Subcutaneous abdominal adipose tissue (tissue), 5 donors: ENCODE measurements at regions not wholly inside any gene's neighbourhood (a gene's known extent, or its start where the extent isn't known, plus 50 kb on each side); places are given as distances from the start of the nearest gene placed in this dataset.

ENCODE experiments used
- H3K27ac ChIP-seq: one replicate; pipeline ENCODE4 v1.7.0; 2013; ENCODE audit warnings: low read depth, mild to moderate bottlenecking, inconsistent platforms, low read length, moderate library complexity
- H3K27me3 ChIP-seq, 5 donors: one replicate each; pipeline ENCODE4 v1.7.0; 2013; ENCODE audit warnings: low read length in 5 of 5, inconsistent platforms in 1 of 5; ENCODE audit not compliant: control insufficient read depth in 5 of 5, insufficient read depth in 4 of 5
- H3K36me3 ChIP-seq, 5 donors: one replicate each; pipeline ENCODE4 v1.7.0; 2013; ENCODE audit warnings: low read length in 5 of 5; ENCODE audit not compliant: control insufficient read depth in 5 of 5, insufficient read depth in 5 of 5
- H3K4me1 ChIP-seq, 5 donors: one replicate each; pipeline ENCODE4 v1.7.0; 2013; ENCODE audit warnings: low read length in 5 of 5, mild to moderate bottlenecking in 3 of 5, moderate library complexity in 1 of 5; ENCODE audit not compliant: control insufficient read depth in 5 of 5, insufficient read depth in 5 of 5
- H3K4me3 ChIP-seq, 5 donors: one replicate each; pipeline ENCODE4 v1.7.0; 2013; ENCODE audit warnings: low read length in 5 of 5, low read depth in 1 of 5
- H3K9ac ChIP-seq, 5 donors: one replicate each; pipeline ENCODE4 v1.7.0; 2013; ENCODE audit warnings: low read length in 5 of 5, mild to moderate bottlenecking in 4 of 5, moderate library complexity in 3 of 5
- H3K9me3 ChIP-seq, 5 donors: one replicate each; pipeline ENCODE4 v1.7.0; 2013; ENCODE audit warnings: low read length in 5 of 5; ENCODE audit not compliant: control insufficient read depth in 5 of 5
- donor health status: healthy.
- donor health status: healthy.
- donor health status: healthy.
- donor health status: healthy.
- donor health status: healthy.

- no peak overlapping the region for H3K4me3 ChIP-seq
- H3K36me3 ChIP-seq = no peaks in the 10 kb centered on the region
- H3K9me3 ChIP-seq = no peaks in the 10 kb centered on the region
- H3K27ac ChIP-seq = no peak overlapping the region
- H3K9ac ChIP-seq = no peak overlapping the region
- no peaks in the 10 kb centered on the region for H3K4me1 ChIP-seq
- H3K27me3 ChIP-seq = no peaks in the 10 kb centered on the region
Observed at GRCh38 chr16:63200940-63201339, 1164.7 kb upstream of the CDH8 start.

- Histone ChIP-seq H3K4me1 (no peaks in the 10 kb centered on the region), H3K27me3 (no peaks in the 10 kb centered on the region), H3K4me3 (no peak overlapping the region), H3K27ac (no peak overlapping the region), H3K9ac (no peak overlapping the region), H3K36me3 (no peaks in the 10 kb centered on the region), H3K9me3 (no peaks in the 10 kb centered on the region)
Observed at GRCh38 chr16:63195336-63195735, 1159.1 kb upstream of the CDH8 start.

- Histone ChIP-seq H3K4me1 (no peaks in the 10 kb centered on the region), H3K4me3 (no peak overlapping the region), H3K9ac (no peak overlapping the region), H3K27ac (no peak overlapping the region), H3K27me3 (no peaks in the 10 kb centered on the region), H3K36me3 (no peaks in the 10 kb centered on the region), H3K9me3 (no peaks in the 10 kb centered on the region)
Observed at GRCh38 chr16:63192980-63193379, 1156.7 kb upstream of the CDH8 start.

DNA sequence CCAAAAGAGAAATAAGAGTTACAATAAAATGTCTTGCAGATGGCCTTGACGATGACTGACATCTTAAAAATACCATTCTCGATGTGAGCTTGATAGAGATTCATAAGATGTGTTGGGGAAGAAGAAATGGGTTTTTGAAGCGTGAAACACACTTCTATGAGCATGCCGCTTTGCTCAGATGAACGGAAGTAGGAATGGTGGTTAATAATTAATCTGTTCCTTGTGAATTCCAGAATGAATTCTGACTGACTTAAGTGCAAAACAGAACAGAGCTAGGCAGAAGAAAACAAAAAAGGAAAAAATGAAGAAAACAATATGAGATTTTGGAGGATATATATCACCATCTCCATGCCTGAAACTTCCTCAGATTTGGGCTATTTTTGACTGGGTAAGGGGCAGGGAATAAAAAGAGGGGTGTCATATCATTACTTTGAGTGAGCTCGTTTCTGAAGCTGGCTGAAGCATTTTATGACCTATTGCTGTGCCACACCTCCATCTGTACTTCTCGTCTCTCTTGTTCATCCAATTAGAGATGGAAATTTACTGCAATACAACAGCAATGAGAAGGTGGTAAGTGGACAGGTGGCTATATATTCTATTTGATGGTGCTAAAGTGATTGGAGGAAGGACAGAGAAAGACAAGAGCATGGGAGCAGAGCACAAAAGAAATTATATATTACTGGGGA is 1152.0 kb upstream of the CDH8 start:
- H3K27ac ChIP-seq = no peak overlapping the region
- no peaks in the 10 kb centered on the region for H3K4me1 ChIP-seq
- H3K4me3 ChIP-seq = no peak overlapping the region

DNA sequence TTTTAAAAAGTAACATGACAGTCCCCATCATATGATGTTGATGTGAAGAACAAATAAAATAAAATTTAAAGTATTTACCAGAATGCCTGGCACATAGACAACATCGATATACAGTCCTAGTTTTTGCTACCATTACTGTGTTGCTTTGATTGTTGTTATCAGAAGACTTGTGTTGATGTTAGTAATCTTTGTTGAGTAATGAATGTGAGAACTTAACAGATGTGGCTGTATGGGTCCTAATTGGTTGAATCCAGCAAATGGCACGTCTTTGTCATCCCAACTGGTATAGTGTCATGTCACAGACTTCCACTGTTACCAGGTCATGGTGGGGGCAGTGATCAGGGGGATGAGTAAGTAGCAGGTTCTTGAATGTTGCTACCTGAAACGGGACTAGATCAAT is 1151.4 kb upstream of the CDH8 start:
- Histone ChIP-seq H3K9ac (no peak overlapping the region), H3K4me1 (no peaks in the 10 kb centered on the region), H3K9me3 (no peaks in the 10 kb centered on the region), H3K4me3 (no peak overlapping the region), H3K27me3 (no peaks in the 10 kb centered on the region), H3K27ac (no peak overlapping the region), H3K36me3 (no peaks in the 10 kb centered on the region)

More for the DNA sequence above, 1152.0 kb upstream of the CDH8 start:
- no peaks in the 10 kb centered on the region for H3K27me3 ChIP-seq
- H3K36me3 ChIP-seq = no peaks in the 10 kb centered on the region
- H3K9me3 ChIP-seq = no peaks in the 10 kb centered on the region
- no peak overlapping the region for H3K9ac ChIP-seq

GRCh38 chr16:63185235-63185780 is 1149.1 kb upstream of the CDH8 start:
- Histone ChIP-seq H3K4me3 (no peak overlapping the region), H3K27me3 (no peaks in the 10 kb centered on the region), H3K36me3 (no peaks in the 10 kb centered on the region), H3K4me1 (no peaks in the 10 kb centered on the region), H3K27ac (no peak overlapping the region), H3K9me3 (no peaks in the 10 kb centered on the region), H3K9ac (no peak overlapping the region)

GRCh38 chr16:63183743-63184142 is 1147.5 kb upstream of the CDH8 start:
- Histone ChIP-seq H3K4me1 (no peaks in the 10 kb centered on the region), H3K27me3 (no peaks in the 10 kb centered on the region), H3K9me3 (no peaks in the 10 kb centered on the region), H3K4me3 (no peak overlapping the region), H3K36me3 (no peaks in the 10 kb centered on the region), H3K9ac (no peak overlapping the region), H3K27ac (no peak overlapping the region)

DNA sequence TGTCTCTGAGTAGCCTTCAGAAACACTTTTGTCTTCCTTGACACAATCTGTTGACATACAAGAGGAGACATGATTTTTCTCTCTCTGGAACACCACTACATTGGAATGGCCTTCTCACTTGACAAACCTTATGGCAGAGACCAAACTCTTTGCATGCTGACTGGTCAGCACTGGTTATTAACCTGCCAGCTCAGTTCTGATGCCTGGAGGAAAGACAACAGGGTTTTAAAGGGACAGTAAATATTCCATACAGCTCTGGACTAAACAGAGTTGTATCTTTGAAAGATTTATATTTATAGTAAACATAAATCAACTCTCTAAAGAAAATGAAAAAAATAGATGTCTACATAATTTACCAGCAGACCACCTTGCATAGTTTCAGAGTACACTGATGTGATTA is 1139.1 kb upstream of the CDH8 start:
- H3K9ac ChIP-seq = no peak overlapping the region
- no peaks in the 10 kb centered on the region for H3K27me3 ChIP-seq
- no peak overlapping the region for H3K27ac ChIP-seq
- peaks cover 0 to 5% (median 0%) of the 10 kb centered on the region in 5 donors for H3K9me3 ChIP-seq
- no peak overlapping the region for H3K4me3 ChIP-seq
- H3K36me3 ChIP-seq = no peaks in the 10 kb centered on the region
- no peaks in the 10 kb centered on the region for H3K4me1 ChIP-seq

- no peak overlapping the region for H3K4me3 ChIP-seq
- peaks cover 0 to 5% (median 0%) of the 10 kb centered on the region in 5 donors for H3K9me3 ChIP-seq
- no peak overlapping the region for H3K9ac ChIP-seq
- H3K27me3 ChIP-seq = no peaks in the 10 kb centered on the region
- no peak overlapping the region for H3K27ac ChIP-seq
- H3K36me3 ChIP-seq = no peaks in the 10 kb centered on the region
- no peaks in the 10 kb centered on the region for H3K4me1 ChIP-seq
Observed at GRCh38 chr16:63174801-63175200, 1138.6 kb upstream of the CDH8 start.

DNA sequence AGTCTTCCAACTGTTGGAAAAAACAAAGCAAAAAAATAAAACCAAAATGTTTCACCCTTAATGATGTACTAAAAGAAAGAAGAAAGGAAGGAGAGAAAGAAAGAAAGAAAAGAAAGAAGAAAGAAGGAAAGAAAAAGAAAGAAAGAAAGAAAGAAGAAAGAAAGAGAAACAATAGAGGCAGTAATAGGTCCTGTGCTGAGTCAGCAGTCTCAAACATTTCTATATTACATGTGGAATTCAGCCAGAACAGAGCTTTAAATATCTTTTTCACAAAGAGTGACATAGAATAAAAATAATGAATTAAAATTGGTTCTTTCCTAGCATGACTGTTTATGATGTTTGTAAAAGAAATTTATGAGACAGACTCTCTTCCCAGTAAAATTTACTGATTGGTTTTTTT is 1135.3 kb upstream of the CDH8 start:
- Histone ChIP-seq H3K36me3 (no peaks in the 10 kb centered on the region), H3K4me3 (no peak overlapping the region), H3K4me1 (no peaks in the 10 kb centered on the region)

More for the DNA sequence above, 1135.3 kb upstream of the CDH8 start:
- Histone ChIP-seq H3K27me3 (no peaks in the 10 kb centered on the region), H3K9me3 (peaks cover 0 to 5% (median 0%) of the 10 kb centered on the region in 5 donors), H3K9ac (no peak overlapping the region), H3K27ac (no peak overlapping the region)
